Endothelial cell of umbilical vein (primary cell): ENCODE measurements at regions not wholly inside any gene's neighbourhood (a gene's known extent, or its start where the extent isn't known, plus 50 kb on each side); places are given as distances from the start of the nearest gene placed in this dataset.

Source experiments
- EZH2 ChIP-seq: IDR thresholded peaks from 2 replicates; pipeline ENCODE4 v1.6.1; 2012; ENCODE audit warnings: borderline replicate concordance, low read depth, mild to moderate bottlenecking, moderate library complexity, low read length, inconsistent platforms; ENCODE audit not compliant: severe bottlenecking
- FOS ChIP-seq: IDR thresholded peaks from 2 replicates; pipeline ENCODE4 v1.6.1; 2011; ENCODE audit warnings: mild to moderate bottlenecking, low read length, moderate library complexity, borderline replicate concordance; ENCODE audit not compliant: insufficient read depth
- GATA2 ChIP-seq: IDR thresholded peaks from 2 replicates; pipeline ENCODE4 v1.7.0; 2011; ENCODE audit warnings: low read depth, mild to moderate bottlenecking, moderate library complexity, mixed read lengths, low read length; ENCODE audit not compliant: insufficient read length, insufficient read depth
- JUN ChIP-seq: IDR thresholded peaks from 2 replicates; pipeline ENCODE4 v1.6.1; 2011; ENCODE audit warnings: borderline replicate concordance, low read depth; ENCODE audit not compliant: insufficient read length, insufficient read depth
- MYC ChIP-seq: IDR thresholded peaks from one replicate; pipeline ENCODE4 v1.6.1; 2011; ENCODE audit warnings: mild to moderate bottlenecking, low read depth, low read length
- POLR2A ChIP-seq: IDR thresholded peaks from 2 replicates; pipeline ENCODE4 v1.6.1; 2012; ENCODE audit warnings: low read depth, mild to moderate bottlenecking, control low read depth, low read length
- POLR2AphosphoS5 ChIP-seq: IDR thresholded peaks from 2 replicates; pipeline ENCODE4 v1.6.1; 2012; ENCODE audit warnings: low read depth, mild to moderate bottlenecking, control low read depth, low read length, moderate library complexity; ENCODE audit not compliant: insufficient read depth
- TF ChIP-seq, protein P1 (sequence below), 2 donors: IDR thresholded peaks; 1 replicate in 1 of 2; 2 replicates in 1 of 2; pipeline ENCODE4 v1.5.1; 2011; ENCODE audit warnings: low read length in 2 of 2, mild to moderate bottlenecking in 2 of 2, moderate library complexity in 2 of 2, control low read depth in 1 of 2, inconsistent platforms in 1 of 2, low read depth in 1 of 2; ENCODE audit not compliant: insufficient read depth in 1 of 2; ENCODE audit errors: extremely low read depth in 1 of 2
- TF ChIP-seq, protein P2 (sequence below): IDR thresholded peaks from 2 replicates; pipeline ENCODE4 v1.6.1; 2011; ENCODE audit not compliant: insufficient read depth, insufficient read length

DNA sequence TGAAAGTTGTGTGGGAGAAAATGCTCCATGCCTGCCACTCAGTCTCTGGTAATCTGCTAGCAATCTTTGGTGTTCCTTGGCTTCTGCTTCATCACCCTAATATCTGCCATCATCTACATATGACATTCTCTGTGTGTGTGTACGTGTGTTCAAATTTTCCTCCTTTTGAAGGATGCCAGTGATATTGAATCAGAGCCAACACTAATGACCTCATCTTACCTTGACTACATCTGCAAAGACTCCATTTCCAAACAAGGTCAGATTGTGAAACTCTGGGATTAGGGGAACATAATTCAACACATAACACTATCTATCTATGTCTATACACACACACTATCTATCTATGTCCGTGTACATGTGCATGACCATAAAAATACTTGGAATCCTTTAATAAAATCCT, 81.4 kb upstream of the IRS2 start:
- TF ChIP-seq POLR2A (no peak), MYC (no peak), POLR2AphosphoS5 (no peak), JUN (no peak), EZH2 (no peak), GATA2 (no peak), FOS (no peak)
- TF ChIP-seq, protein P1, sequence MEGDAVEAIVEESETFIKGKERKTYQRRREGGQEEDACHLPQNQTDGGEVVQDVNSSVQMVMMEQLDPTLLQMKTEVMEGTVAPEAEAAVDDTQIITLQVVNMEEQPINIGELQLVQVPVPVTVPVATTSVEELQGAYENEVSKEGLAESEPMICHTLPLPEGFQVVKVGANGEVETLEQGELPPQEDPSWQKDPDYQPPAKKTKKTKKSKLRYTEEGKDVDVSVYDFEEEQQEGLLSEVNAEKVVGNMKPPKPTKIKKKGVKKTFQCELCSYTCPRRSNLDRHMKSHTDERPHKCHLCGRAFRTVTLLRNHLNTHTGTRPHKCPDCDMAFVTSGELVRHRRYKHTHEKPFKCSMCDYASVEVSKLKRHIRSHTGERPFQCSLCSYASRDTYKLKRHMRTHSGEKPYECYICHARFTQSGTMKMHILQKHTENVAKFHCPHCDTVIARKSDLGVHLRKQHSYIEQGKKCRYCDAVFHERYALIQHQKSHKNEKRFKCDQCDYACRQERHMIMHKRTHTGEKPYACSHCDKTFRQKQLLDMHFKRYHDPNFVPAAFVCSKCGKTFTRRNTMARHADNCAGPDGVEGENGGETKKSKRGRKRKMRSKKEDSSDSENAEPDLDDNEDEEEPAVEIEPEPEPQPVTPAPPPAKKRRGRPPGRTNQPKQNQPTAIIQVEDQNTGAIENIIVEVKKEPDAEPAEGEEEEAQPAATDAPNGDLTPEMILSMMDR (IDR thresholded peaks at IDR 0.05; ENCODE audit: extremely low read depth in 1 of 2, insufficient read depth in 1 of 2, low read depth in 1 of 2, low read length in 2 of 2) = no peak
- TF ChIP-seq, protein P2, sequence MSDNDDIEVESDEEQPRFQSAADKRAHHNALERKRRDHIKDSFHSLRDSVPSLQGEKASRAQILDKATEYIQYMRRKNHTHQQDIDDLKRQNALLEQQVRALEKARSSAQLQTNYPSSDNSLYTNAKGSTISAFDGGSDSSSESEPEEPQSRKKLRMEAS = no peak
